ENCODE measurements at regions not wholly inside any gene's neighbourhood (a gene's known extent, or its start where the extent isn't known, plus 50 kb on each side); places are given as distances from the start of the nearest gene placed in this dataset.

- no peak for TF ChIP-seq CTCF (conservative IDR thresholded peaks at IDR 0.05 in 1 of 2, IDR thresholded peaks at IDR 0.05 in 1 of 2; ENCODE audit: low read depth in 1 of 2, low read length in 2 of 2)
- TF ChIP-seq EZH2 (IDR thresholded peaks at IDR 0.05; ENCODE audit: low read length, missing control alignments), result no peak
Observed at GRCh38 chr3:30477149-30477921, 129.1 kb upstream of the TGFBR2 start.

Measured in fibroblast of lung (primary cell).